IPS-NIHi7 (cell line): ENCODE measurements at regions not wholly inside any gene's neighbourhood (a gene's known extent, or its start where the extent isn't known, plus 50 kb on each side); places are given as distances from the start of the nearest gene placed in this dataset.
"Not testable (repeated sequence)": the region's sequence is repeated elsewhere in the genome, so short reads cannot be mapped to it uniquely, and the experiment has no call there.

Experiments
- DNase-seq: peaks from one replicate; pipeline ENCODE4 v3.0.0; 2012; ENCODE audit warnings: mixed read lengths; ENCODE audit errors: extremely low spot score

- DNase-seq: not testable (repeated sequence)
These were observed 194.2 kb upstream of the FBXL4 start for GRCh38 chr6:99141906-99142305.

DNA sequence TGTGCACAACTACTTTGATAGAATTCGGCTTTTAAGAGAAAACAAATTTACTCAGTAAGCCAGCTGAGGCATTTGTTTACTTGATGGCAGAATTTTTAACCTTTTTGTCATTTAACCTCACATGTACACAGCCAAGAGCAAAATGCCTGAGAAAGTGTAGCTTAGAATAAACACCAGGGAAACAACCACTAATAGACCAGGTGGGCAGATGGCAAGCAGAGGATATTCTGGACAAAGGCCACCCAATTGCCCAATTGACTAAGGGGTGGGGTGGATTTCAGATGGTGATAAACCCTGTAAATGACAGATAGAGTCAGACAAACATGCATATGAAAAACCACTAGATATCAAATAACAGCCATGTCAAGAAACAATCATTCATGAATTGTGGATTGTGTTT is 190.7 kb upstream of the FBXL4 start:
- DNase-seq: no peak

DNA sequence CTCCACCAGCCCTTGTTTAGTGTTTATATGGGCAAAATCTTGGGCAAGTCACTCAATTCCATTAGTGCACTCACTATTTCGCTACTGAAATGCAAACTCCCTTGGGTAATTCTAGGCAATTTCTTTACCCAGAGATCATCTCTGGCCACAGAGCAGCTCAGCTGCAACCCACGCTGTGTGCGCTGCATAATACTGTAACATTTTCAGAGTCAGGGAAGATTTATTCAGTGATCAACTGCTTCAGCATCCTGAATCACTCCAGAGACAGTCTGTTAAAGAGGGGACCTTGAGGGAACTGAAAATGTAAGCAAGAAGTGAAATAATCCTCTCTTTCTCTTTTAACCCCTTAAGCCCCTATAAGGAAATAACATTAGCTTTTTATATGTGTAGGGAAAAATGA is 189.6 kb upstream of the FBXL4 start:
- no peak for DNase-seq

- DNase-seq: no peak
These were observed 188.7 kb upstream of the FBXL4 start for GRCh38 chr6:99136488-99136887.

- no peak for DNase-seq
These were observed 184.4 kb upstream of the FBXL4 start for GRCh38 chr6:99132026-99132635.

GRCh38 chr6:99130897-99131873 is 183.4 kb upstream of the FBXL4 start:
- DNase-seq: no peak

DNA sequence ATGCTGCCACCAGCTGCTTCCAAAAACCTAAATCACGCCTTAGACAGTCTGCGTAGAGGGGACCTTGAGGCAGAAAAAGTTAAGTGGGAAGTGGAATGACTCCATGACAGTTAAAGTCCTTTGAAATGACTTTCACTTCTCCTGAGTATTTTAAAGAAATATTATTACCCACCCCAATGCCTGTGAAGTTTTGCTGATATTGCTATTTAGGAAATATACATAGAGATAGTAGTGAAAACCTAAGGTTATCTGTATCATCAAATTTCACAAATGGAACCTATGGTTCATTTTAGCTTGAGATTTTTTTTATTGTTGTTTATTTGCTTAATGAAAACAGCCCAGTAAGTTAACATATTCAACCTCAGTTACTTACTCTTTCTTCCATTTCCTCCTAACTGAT is 182.1 kb upstream of the FBXL4 start:
- DNase-seq: no peak

- DNase-seq: no peak
These were observed 174.0 kb upstream of the FBXL4 start for GRCh38 chr6:99121748-99122147.

GRCh38 chr6:99120641-99121040 is 172.9 kb upstream of the FBXL4 start:
- DNase-seq: no peak

DNA sequence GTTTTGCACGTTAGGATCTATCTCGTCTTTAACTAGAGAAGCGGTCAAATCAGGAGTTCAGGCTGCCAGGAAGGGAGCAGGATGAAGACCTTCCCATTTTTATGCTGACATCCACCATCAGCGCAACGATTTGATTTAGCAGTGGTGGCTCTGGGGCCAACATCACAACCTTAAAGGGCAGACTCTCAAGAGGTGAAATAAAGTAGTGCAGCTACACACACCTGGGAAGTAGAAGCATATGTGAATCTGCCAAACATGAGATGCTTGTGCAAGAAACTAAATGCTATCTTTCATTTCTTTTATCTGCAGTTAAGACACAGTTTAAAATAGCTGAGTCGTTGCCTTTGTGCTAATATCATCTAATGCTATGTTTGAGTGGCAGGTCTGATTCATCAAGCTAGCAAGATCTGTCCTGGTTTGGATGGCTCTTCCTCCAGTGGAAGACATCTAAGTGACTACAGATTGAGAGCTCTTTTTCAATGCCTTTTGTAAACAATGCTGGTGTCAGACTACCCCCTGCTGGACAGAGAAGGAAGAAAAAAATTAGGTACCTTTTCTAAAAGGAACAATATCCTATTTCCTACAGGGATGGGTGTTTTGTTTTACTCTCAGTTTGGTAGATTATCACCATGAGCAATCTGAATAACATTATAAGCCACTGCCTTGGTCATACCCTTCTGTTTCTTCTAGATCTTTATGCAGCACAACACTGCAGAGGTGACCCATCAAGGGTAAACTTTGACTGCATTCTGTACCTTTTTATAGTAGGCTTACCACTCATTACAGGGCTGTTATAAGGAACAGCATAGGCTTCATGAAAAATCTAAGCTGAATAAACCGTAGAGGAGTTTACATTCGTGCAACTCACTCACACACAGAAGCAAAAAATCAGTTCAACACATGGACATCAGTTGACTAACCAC is 171.6 kb upstream of the FBXL4 start:
- peak; percentile 64 for DNase-seq

DNA sequence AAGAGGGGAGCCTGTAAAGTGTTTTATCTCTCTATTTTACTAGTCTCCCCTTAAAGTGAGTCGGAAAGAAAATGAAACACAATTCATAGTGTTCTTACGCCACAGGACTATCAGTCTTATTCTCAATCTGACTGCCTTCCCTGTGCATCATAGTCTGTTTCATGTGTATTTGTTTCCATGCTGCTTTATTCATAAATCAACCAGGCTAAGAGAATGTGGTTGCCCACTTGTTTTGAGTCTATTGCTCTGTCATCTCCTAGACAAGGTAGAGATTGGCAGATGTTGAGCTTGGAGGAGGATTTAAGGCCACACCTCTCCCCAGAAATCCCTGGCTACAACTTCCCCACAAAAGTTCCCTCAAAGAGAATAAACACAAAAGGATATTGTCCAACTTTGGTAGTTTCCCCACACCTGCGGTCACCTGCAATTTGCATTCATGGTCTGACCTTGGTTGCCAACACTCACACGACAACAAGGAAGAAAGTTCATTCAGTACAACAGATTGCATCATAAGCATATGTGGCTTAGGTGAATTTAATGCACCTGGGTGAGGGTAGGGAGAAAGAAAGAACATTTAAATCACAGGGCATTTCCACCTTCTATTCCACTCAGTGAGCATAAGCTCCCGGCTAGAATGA is 167.1 kb upstream of the FBXL4 start:
- DNase-seq: no peak

GRCh38 chr6:99111590-99111989 is 163.8 kb upstream of the FBXL4 start:
- no peak for DNase-seq

GRCh38 chr6:99110029-99110428 is 162.3 kb upstream of the FBXL4 start:
- no peak for DNase-seq

GRCh38 chr6:99104218-99104617 is 156.5 kb upstream of the FBXL4 start:
- DNase-seq: no peak

DNA sequence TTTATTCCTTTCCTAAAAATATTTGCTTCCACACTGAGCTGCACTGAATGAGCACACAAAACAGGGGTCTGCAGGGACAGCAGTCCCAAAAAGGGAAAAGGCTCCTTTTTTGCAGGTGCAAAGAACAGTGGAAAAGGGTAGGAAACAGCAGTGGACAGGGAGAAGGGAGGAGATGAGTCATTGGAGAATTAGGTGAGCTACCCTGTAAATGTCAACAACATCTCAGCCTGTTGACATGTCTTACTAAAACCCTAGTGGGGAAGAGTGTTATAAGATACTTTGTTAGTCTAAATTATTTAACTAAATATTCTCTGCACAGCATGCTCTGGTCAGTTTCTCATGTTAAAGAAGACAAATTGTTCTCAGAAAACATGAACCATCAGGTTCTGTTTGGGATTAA is 151.5 kb upstream of the FBXL4 start:
- DNase-seq: no peak

DNA sequence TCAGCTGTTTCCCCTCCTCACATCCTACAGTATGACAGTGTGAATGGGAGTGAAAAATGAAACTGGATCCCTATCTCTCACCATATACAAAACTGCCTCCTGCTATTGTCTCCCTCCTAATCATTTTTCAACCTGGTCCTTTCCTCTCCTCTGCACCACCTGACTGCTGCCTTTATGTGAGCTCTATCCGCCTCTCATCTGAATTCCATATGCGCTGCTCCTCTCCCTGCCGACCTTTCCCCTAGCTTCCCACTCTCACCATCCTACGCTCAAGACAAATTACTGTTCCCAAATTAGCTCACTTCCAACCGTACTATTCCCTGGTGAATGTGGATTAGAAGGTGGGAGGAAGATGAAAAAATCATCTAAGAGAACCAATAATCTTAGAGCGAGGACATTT is 148.4 kb upstream of the FBXL4 start:
- no peak for DNase-seq

GRCh38 chr6:99093456-99094190 is 145.9 kb upstream of the FBXL4 start:
- no peak for DNase-seq

DNA sequence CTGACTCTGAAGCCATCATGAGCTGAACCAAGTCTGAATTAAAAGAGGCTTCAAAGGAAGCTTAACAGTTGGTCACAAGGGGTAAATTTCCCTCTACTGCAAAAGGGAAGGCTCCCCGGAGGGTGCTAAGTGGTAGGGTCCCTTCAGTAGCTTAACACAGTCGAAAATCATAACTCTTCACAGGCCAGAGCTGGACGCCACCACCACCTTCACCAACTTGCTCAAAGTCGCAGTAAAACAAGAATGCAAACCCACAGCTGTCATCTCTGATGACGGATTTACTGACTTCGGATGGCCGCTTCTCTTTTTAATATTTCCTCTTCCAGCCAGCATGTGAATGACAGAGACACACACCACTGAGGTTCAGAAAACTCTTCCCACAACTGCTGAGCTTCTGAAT is 144.7 kb upstream of the FBXL4 start:
- no peak for DNase-seq

- DNase-seq: no peak
These were observed 144.2 kb upstream of the FBXL4 start for GRCh38 chr6:99091985-99092384.

DNA sequence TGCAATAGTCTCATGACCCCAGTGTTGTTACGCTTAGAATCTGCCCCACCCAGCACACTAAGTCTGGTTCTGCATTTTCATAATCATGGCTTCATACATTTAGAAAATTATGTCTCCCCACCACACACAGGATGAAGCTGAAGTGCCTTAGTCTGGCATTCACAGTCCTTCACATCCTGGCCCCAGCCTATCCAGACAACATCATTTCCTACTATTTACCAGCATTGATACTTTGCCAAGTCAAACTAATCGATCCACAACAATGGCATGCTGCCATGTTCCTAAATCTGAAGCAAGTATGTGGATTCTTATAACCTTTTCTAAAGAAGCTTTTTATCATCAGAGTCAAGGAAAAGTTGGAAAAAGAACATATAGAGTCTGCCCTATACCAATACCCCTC is 132.4 kb upstream of the FBXL4 start:
- DNase-seq: no peak

- DNase-seq: no peak
These were observed 131.3 kb upstream of the FBXL4 start for GRCh38 chr6:99079058-99079457.
